ENCODE measurements at regions not wholly inside any gene's neighbourhood (a gene's known extent, or its start where the extent isn't known, plus 50 kb on each side); places are given as distances from the start of the nearest gene placed in this dataset.

- Histone ChIP-seq H3K4me1 (ENCODE audit: insufficient read depth, low read length) (no peaks in the 10 kb centered on the region), H3K9ac (ENCODE audit: low read length) (no peak overlapping the region), H2AFZ (ENCODE audit: low read length) (no peak overlapping the region), H3K79me2 (ENCODE audit: low read length) (no peaks in the 10 kb centered on the region), H3K36me3 (ENCODE audit: low read depth, low read length) (no peaks in the 10 kb centered on the region), H3K4me3 (ENCODE audit: low read length) (no peak overlapping the region), H3F3A (ENCODE audit: low read length, unreplicated experiment) (no peaks in the 10 kb centered on the region), H4K20me1 (ENCODE audit: low read length) (no peaks in the 10 kb centered on the region), H3K27ac (ENCODE audit: low read length) (no peak overlapping the region), H3K9me3 (ENCODE audit: low read length) (no peaks in the 10 kb centered on the region), H3K9me2 (replicated peaks; ENCODE audit: low read length) (no peaks in the 10 kb centered on the region), H3K4me2 (ENCODE audit: low read length) (no peak overlapping the region), H3K27me3 (ENCODE audit: low read length) (peaks cover 9% of the 10 kb centered on the region; the same call in 1 of the 2 replicates)
- CTCF ChIA-PET, result no interaction called here
- ATAC-seq (no peak), DNase-seq (no peak)
- POLR2A ChIA-PET (ENCODE audit: unreplicated experiment), result no interaction called here
- intact Hi-C loops (cut with micrococcal nuclease), result no loop called here
- no peak for TF ChIP-seq EZH2phosphoT487 (IDR thresholded peaks at IDR 0.05; ENCODE audit: borderline replicate concordance, low read length)
- no peak for TF ChIP-seq CTCF (conservative IDR thresholded peaks at IDR 0.05; ENCODE audit: low read depth, low read length)
- TF ChIP-seq EZH2 (IDR thresholded peaks at IDR 0.05; ENCODE audit: low read length, unreplicated experiment), result no peak
- no TSS peak for BruUV-seq (replicated peaks)
Observed at GRCh38 chr6:126531840-126532239, 191.9 kb downstream of the CENPW start.

- TF ChIP-seq EZH2phosphoT487 (IDR thresholded peaks at IDR 0.05; ENCODE audit: borderline replicate concordance, low read length) (no peak), EZH2 (IDR thresholded peaks at IDR 0.05; ENCODE audit: low read length, unreplicated experiment) (no peak), CTCF (conservative IDR thresholded peaks at IDR 0.05; ENCODE audit: low read depth, low read length) (no peak)
- Histone ChIP-seq H3K79me2 (ENCODE audit: low read length) (no peaks in the 10 kb centered on the region), H3K36me3 (ENCODE audit: low read depth, low read length) (no peaks in the 10 kb centered on the region), H3K9me3 (ENCODE audit: low read length) (no peaks in the 10 kb centered on the region), H3K9me2 (replicated peaks; ENCODE audit: low read length) (no peaks in the 10 kb centered on the region), H3K4me1 (ENCODE audit: insufficient read depth, low read length) (no peaks in the 10 kb centered on the region), H3K27ac (ENCODE audit: low read length) (no peak overlapping the region), H3F3A (ENCODE audit: low read length, unreplicated experiment) (no peaks in the 10 kb centered on the region), H4K20me1 (ENCODE audit: low read length) (no peaks in the 10 kb centered on the region), H3K4me2 (ENCODE audit: low read length) (no peak overlapping the region), H2AFZ (ENCODE audit: low read length) (no peak overlapping the region), H3K9ac (ENCODE audit: low read length) (no peak overlapping the region), H3K4me3 (ENCODE audit: low read length) (no peak overlapping the region), H3K27me3 (ENCODE audit: low read length) (peaks cover 9% of the 10 kb centered on the region; the same call in 1 of the 2 replicates)
- CTCF ChIA-PET, result no interaction called here
- BruUV-seq (replicated peaks), result no TSS peak
- ATAC-seq, result no peak
- no peak for DNase-seq
- POLR2A ChIA-PET (ENCODE audit: unreplicated experiment), result no interaction called here
- intact Hi-C loops (cut with micrococcal nuclease), result no loop called here
Observed at GRCh38 chr6:126534401-126534800, 194.5 kb downstream of the CENPW start.

GRCh38 chr6:126535138-126535537 lies 195.2 kb downstream of the CENPW start:
- H2AFZ ChIP-seq (ENCODE audit: low read length), result no peak overlapping the region
- H3K4me1 ChIP-seq (ENCODE audit: insufficient read depth, low read length), result no peaks in the 10 kb centered on the region
- no TSS peak for BruUV-seq (replicated peaks)
- no peaks in the 10 kb centered on the region for H3K36me3 ChIP-seq (ENCODE audit: low read depth, low read length)
- ChIA-PET POLR2A (ENCODE audit: unreplicated experiment) (no interaction called here), CTCF (no interaction called here)
- ATAC-seq, result no peak
- no peak overlapping the region for H3K4me2 ChIP-seq (ENCODE audit: low read length)
- intact Hi-C loops (cut with micrococcal nuclease), result no loop called here
- H3K9me3 ChIP-seq (ENCODE audit: low read length), result no peaks in the 10 kb centered on the region
- no peak overlapping the region for H3K9ac ChIP-seq (ENCODE audit: low read length)
- no peak for DNase-seq
- H3K4me3 ChIP-seq (ENCODE audit: low read length), result no peak overlapping the region
- no peaks in the 10 kb centered on the region for H3K9me2 ChIP-seq (replicated peaks; ENCODE audit: low read length)
- no peaks in the 10 kb centered on the region for H3F3A ChIP-seq (ENCODE audit: low read length, unreplicated experiment)
- H3K27ac ChIP-seq (ENCODE audit: low read length), result no peak overlapping the region
- H3K27me3 ChIP-seq (ENCODE audit: low read length), result peaks cover 9% of the 10 kb centered on the region; the same call in 1 of the 2 replicates
- H4K20me1 ChIP-seq (ENCODE audit: low read length), result no peaks in the 10 kb centered on the region
- no peaks in the 10 kb centered on the region for H3K79me2 ChIP-seq (ENCODE audit: low read length)
- TF ChIP-seq CTCF (conservative IDR thresholded peaks at IDR 0.05; ENCODE audit: low read depth, low read length) (no peak), EZH2phosphoT487 (IDR thresholded peaks at IDR 0.05; ENCODE audit: borderline replicate concordance, low read length) (no peak), EZH2 (IDR thresholded peaks at IDR 0.05; ENCODE audit: low read length, unreplicated experiment) (no peak)
